ENCODE measurements at regions not wholly inside any gene's neighbourhood (a gene's known extent, or its start where the extent isn't known, plus 50 kb on each side); places are given as distances from the start of the nearest gene placed in this dataset.
A peak's percentile ranks its signal among the peaks of the same experiment; 100 is the strongest.

GRCh38 chr6:43983632-43984031 lies 143.6 kb downstream of the MRPL14 start (continued):
- no peak for TF ChIP-seq CEBPZ (IDR thresholded peaks at IDR 0.05; ENCODE audit: borderline replicate concordance, low read depth, low read length)
- peak in 1 of 2 experiments; percentile 48; a peak in 1 of 4 replicates for TF ChIP-seq FOXA3 (CRISPR knock-in tag; conservative IDR thresholded peaks at IDR 0.05 in 1 of 2, IDR thresholded peaks at IDR 0.05 in 1 of 2)
- TF ChIP-seq MEIS2 (IDR thresholded peaks at IDR 0.05; ENCODE audit: partially characterized antibody) = peak; percentile 53
- no peak for TF ChIP-seq SRSF7 (optimal IDR thresholded peaks at IDR 0.05; ENCODE audit: low read depth, low read length)

- no peaks in the 10 kb centered on the region for H3K27me3 ChIP-seq (ENCODE audit: control insufficient read depth in 2 of 2, insufficient read depth in 2 of 2, low read length in 2 of 2)
- H4K20me1 ChIP-seq (replicated peaks; ENCODE audit: control insufficient read depth, insufficient read depth, low read length) = no peaks in the 10 kb centered on the region
- 70% methylated on average over 2 of the region's 2 CpGs for WGBS (ENCODE audit: insufficient coverage, low coverage, missing lambda C conversion rate)
- no peak for TF ChIP-seq MLLT1 (IDR thresholded peaks at IDR 0.05)
- 0 out of 2 replicates have a peak, but pooled peaks have one; percentile 31 for TF ChIP-seq NR1H2 (CRISPR knock-in tag; IDR thresholded peaks at IDR 0.05)
- H3K9me3 ChIP-seq (replicated peaks; ENCODE audit: control insufficient read depth, insufficient read depth, low read depth, low read length) = no peaks in the 10 kb centered on the region
- no peak overlapping the region for H2AFZ ChIP-seq (ENCODE audit: low read depth, low read length)
- ChIA-PET CTCF (ENCODE audit: low intra/inter-chr PET ratio) (no interaction called here), POLR2A (interaction anchor here (0.6 kb wide), 1 partner anchor 93 kb away, joined by 3 read pairs; no protein-coding TSS in a partner anchor)
- peaks cover 25 to 35% of the 10 kb centered on the region in 2 experiments for H3K4me1 ChIP-seq (replicated peaks in 1 of 2; ENCODE audit: control insufficient read depth in 2 of 2, insufficient read depth in 2 of 2, low read length in 2 of 2)
- intact Hi-C loops (cut with micrococcal nuclease) = no loop called here
- no TSS peak for BruUV-seq (replicated peaks)
- no peak overlapping the region for H3K27ac ChIP-seq (ENCODE audit: extremely low read depth, low read depth, low read length)
- no peak for ATAC-seq
- no peak for FAIRE-seq
- H3K4me3 ChIP-seq = no peak overlapping the region
- H3K9me1 ChIP-seq (ENCODE audit: control insufficient read depth, insufficient read depth, low read length) = no peaks in the 10 kb centered on the region
- H3K4me2 ChIP-seq (ENCODE audit: insufficient read depth, low read length) = no peak overlapping the region
- in situ Hi-C loops (cut with MboI) = no loop called here
- H3K9ac ChIP-seq (ENCODE audit: insufficient read depth in 1 of 2, low read depth in 2 of 2, low read length in 2 of 2) = no peak overlapping the region
- DNase-seq (ENCODE audit: extremely low read depth in 1 of 4, low spot score in 3 of 4) = no peak
- H3K36me3 ChIP-seq (ENCODE audit: control insufficient read depth, insufficient read depth, low read length) = no peaks in the 10 kb centered on the region
- H3K79me2 ChIP-seq (ENCODE audit: control insufficient read depth, insufficient read depth, low read length) = no peaks in the 10 kb centered on the region
These were observed 144.1 kb downstream of the MRPL14 start for GRCh38 chr6:43983191-43983590.

Data from K562 (cell line).